ENCODE measurements at regions not wholly inside any gene's neighbourhood (a gene's known extent, or its start where the extent isn't known, plus 50 kb on each side); places are given as distances from the start of the nearest gene placed in this dataset.
"Not testable (repeated sequence)": the region's sequence is repeated elsewhere in the genome, so short reads cannot be mapped to it uniquely, and the experiment has no call there.

GRCh38 chr10:46645110-46645509, 66.2 kb downstream of the SYT15 start:
- not testable (repeated sequence) for H3K4me1 ChIP-seq (ENCODE audit: insufficient read depth, low read length); H3K9me3 ChIP-seq (ENCODE audit: low read length); H3K27me3 ChIP-seq (ENCODE audit: control insufficient read depth in 1 of 2, insufficient read depth in 2 of 2, low read length in 2 of 2); H3K9ac ChIP-seq (ENCODE audit: low read length); H3K36me3 ChIP-seq (ENCODE audit: insufficient read depth, low read length); H3K4me3 ChIP-seq (ENCODE audit: low read depth in 1 of 2, low read length in 2 of 2); H3K27ac ChIP-seq (ENCODE audit: low read depth, low read length)

- H3K4me3 ChIP-seq (ENCODE audit: low read depth in 1 of 2, low read length in 2 of 2); H3K36me3 ChIP-seq (ENCODE audit: insufficient read depth, low read length); H3K9me3 ChIP-seq (ENCODE audit: low read length); H3K27me3 ChIP-seq (ENCODE audit: control insufficient read depth in 1 of 2, insufficient read depth in 2 of 2, low read length in 2 of 2); H3K9ac ChIP-seq (ENCODE audit: low read length); H3K4me1 ChIP-seq (ENCODE audit: insufficient read depth, low read length); H3K27ac ChIP-seq (ENCODE audit: low read depth, low read length): not testable (repeated sequence)
These were observed 67.2 kb downstream of the SYT15 start for GRCh38 chr10:46646132-46646531.

- H3K9me3 ChIP-seq (ENCODE audit: low read length); H3K36me3 ChIP-seq (ENCODE audit: insufficient read depth, low read length); H3K4me1 ChIP-seq (ENCODE audit: insufficient read depth, low read length); H3K9ac ChIP-seq (ENCODE audit: low read length); H3K4me3 ChIP-seq (ENCODE audit: low read depth in 1 of 2, low read length in 2 of 2); H3K27ac ChIP-seq (ENCODE audit: low read depth, low read length); H3K27me3 ChIP-seq (ENCODE audit: control insufficient read depth in 1 of 2, insufficient read depth in 2 of 2, low read length in 2 of 2): not testable (repeated sequence)
These were observed 72.0 kb downstream of the SYT15 start for GRCh38 chr10:46650967-46651366.

- not testable (repeated sequence) for H3K4me3 ChIP-seq (ENCODE audit: low read depth in 1 of 2, low read length in 2 of 2); H3K36me3 ChIP-seq (ENCODE audit: insufficient read depth, low read length); H3K9ac ChIP-seq (ENCODE audit: low read length); H3K4me1 ChIP-seq (ENCODE audit: insufficient read depth, low read length); H3K27ac ChIP-seq (ENCODE audit: low read depth, low read length); H3K9me3 ChIP-seq (ENCODE audit: low read length); H3K27me3 ChIP-seq (ENCODE audit: control insufficient read depth in 1 of 2, insufficient read depth in 2 of 2, low read length in 2 of 2)
These were observed 78.5 kb downstream of the SYT15 start for GRCh38 chr10:46657437-46657836.

- not testable (repeated sequence) for H3K36me3 ChIP-seq (ENCODE audit: insufficient read depth, low read length); H3K27me3 ChIP-seq (ENCODE audit: control insufficient read depth in 1 of 2, insufficient read depth in 2 of 2, low read length in 2 of 2); H3K9me3 ChIP-seq (ENCODE audit: low read length); H3K4me1 ChIP-seq (ENCODE audit: insufficient read depth, low read length); H3K27ac ChIP-seq (ENCODE audit: low read depth, low read length); H3K9ac ChIP-seq (ENCODE audit: low read length); H3K4me3 ChIP-seq (ENCODE audit: low read depth in 1 of 2, low read length in 2 of 2)
These were observed 81.3 kb downstream of the SYT15 start for GRCh38 chr10:46660027-46660834.

- H3K9me3 ChIP-seq (ENCODE audit: low read length); H3K36me3 ChIP-seq (ENCODE audit: insufficient read depth, low read length); H3K4me1 ChIP-seq (ENCODE audit: insufficient read depth, low read length); H3K27me3 ChIP-seq (ENCODE audit: control insufficient read depth in 1 of 2, insufficient read depth in 2 of 2, low read length in 2 of 2); H3K4me3 ChIP-seq (ENCODE audit: low read depth in 1 of 2, low read length in 2 of 2); H3K9ac ChIP-seq (ENCODE audit: low read length); H3K27ac ChIP-seq (ENCODE audit: low read depth, low read length): not testable (repeated sequence)
These were observed 81.9 kb downstream of the SYT15 start for GRCh38 chr10:46660835-46661164.

GRCh38 chr10:46665536-46665935, 86.6 kb downstream of the SYT15 start:
- H3K4me3 ChIP-seq (ENCODE audit: low read depth in 1 of 2, low read length in 2 of 2); H3K4me1 ChIP-seq (ENCODE audit: insufficient read depth, low read length); H3K27ac ChIP-seq (ENCODE audit: low read depth, low read length); H3K27me3 ChIP-seq (ENCODE audit: control insufficient read depth in 1 of 2, insufficient read depth in 2 of 2, low read length in 2 of 2); H3K9ac ChIP-seq (ENCODE audit: low read length); H3K9me3 ChIP-seq (ENCODE audit: low read length); H3K36me3 ChIP-seq (ENCODE audit: insufficient read depth, low read length): not testable (repeated sequence)

- not testable (repeated sequence) for H3K4me1 ChIP-seq (ENCODE audit: insufficient read depth, low read length); H3K9me3 ChIP-seq (ENCODE audit: low read length); H3K4me3 ChIP-seq (ENCODE audit: low read depth in 1 of 2, low read length in 2 of 2); H3K27ac ChIP-seq (ENCODE audit: low read depth, low read length); H3K9ac ChIP-seq (ENCODE audit: low read length); H3K36me3 ChIP-seq (ENCODE audit: insufficient read depth, low read length); H3K27me3 ChIP-seq (ENCODE audit: control insufficient read depth in 1 of 2, insufficient read depth in 2 of 2, low read length in 2 of 2)
These were observed 89.5 kb downstream of the SYT15 start for GRCh38 chr10:46668357-46668997.

GRCh38 chr10:46677836-46678435, 99.0 kb downstream of the SYT15 start:
- not testable (repeated sequence) for H3K27ac ChIP-seq (ENCODE audit: low read depth, low read length); H3K27me3 ChIP-seq (ENCODE audit: control insufficient read depth in 1 of 2, insufficient read depth in 2 of 2, low read length in 2 of 2); H3K36me3 ChIP-seq (ENCODE audit: insufficient read depth, low read length); H3K9me3 ChIP-seq (ENCODE audit: low read length); H3K4me3 ChIP-seq (ENCODE audit: low read depth in 1 of 2, low read length in 2 of 2); H3K9ac ChIP-seq (ENCODE audit: low read length); H3K4me1 ChIP-seq (ENCODE audit: insufficient read depth, low read length)

GRCh38 chr10:46691397-46691796, 112.5 kb downstream of the SYT15 start:
- H3K27ac ChIP-seq (ENCODE audit: low read depth, low read length); H3K36me3 ChIP-seq (ENCODE audit: insufficient read depth, low read length); H3K4me1 ChIP-seq (ENCODE audit: insufficient read depth, low read length); H3K9me3 ChIP-seq (ENCODE audit: low read length); H3K4me3 ChIP-seq (ENCODE audit: low read depth in 1 of 2, low read length in 2 of 2); H3K9ac ChIP-seq (ENCODE audit: low read length); H3K27me3 ChIP-seq (ENCODE audit: control insufficient read depth in 1 of 2, insufficient read depth in 2 of 2, low read length in 2 of 2): not testable (repeated sequence)

- not testable (repeated sequence) for H3K36me3 ChIP-seq (ENCODE audit: insufficient read depth, low read length); H3K9me3 ChIP-seq (ENCODE audit: low read length); H3K4me1 ChIP-seq (ENCODE audit: insufficient read depth, low read length); H3K27me3 ChIP-seq (ENCODE audit: control insufficient read depth in 1 of 2, insufficient read depth in 2 of 2, low read length in 2 of 2); H3K9ac ChIP-seq (ENCODE audit: low read length); H3K4me3 ChIP-seq (ENCODE audit: low read depth in 1 of 2, low read length in 2 of 2); H3K27ac ChIP-seq (ENCODE audit: low read depth, low read length)
These were observed 114.3 kb downstream of the SYT15 start for GRCh38 chr10:46693218-46693617.

- not testable (repeated sequence) for H3K4me1 ChIP-seq (ENCODE audit: insufficient read depth, low read length); H3K4me3 ChIP-seq (ENCODE audit: low read depth in 1 of 2, low read length in 2 of 2); H3K9me3 ChIP-seq (ENCODE audit: low read length); H3K36me3 ChIP-seq (ENCODE audit: insufficient read depth, low read length); H3K27ac ChIP-seq (ENCODE audit: low read depth, low read length); H3K9ac ChIP-seq (ENCODE audit: low read length); H3K27me3 ChIP-seq (ENCODE audit: control insufficient read depth in 1 of 2, insufficient read depth in 2 of 2, low read length in 2 of 2)
These were observed 138.3 kb downstream of the SYT15 start for GRCh38 chr10:46717264-46717663.

All from muscle layer of colon (tissue), 2 donors.